Transverse colon (tissue), 4 donors: ENCODE measurements at regions not wholly inside any gene's neighbourhood (a gene's known extent, or its start where the extent isn't known, plus 50 kb on each side); places are given as distances from the start of the nearest gene placed in this dataset.

Source experiments
- DNase-seq: peaks from one replicate; pipeline ENCODE4 v3.0.0-alpha.2; 2019
- H3K27ac ChIP-seq, 4 donors: fragments of 200-600 bp; sonication (generic); 2 replicates each; pipeline ENCODE4 v1.5.1; 2016 to 2018; ENCODE audit warnings: inconsistent platforms in 4 of 4
- H3K27me3 ChIP-seq: fragments of 200-600 bp; sonication (generic); 2 replicates; pipeline ENCODE4 v1.5.1; 2017; ENCODE audit warnings: inconsistent platforms
- H3K36me3 ChIP-seq, 4 donors: fragments of 200-600 bp; sonication (generic); 2 replicates each; pipeline ENCODE4 v1.5.1; 2017 to 2019; ENCODE audit warnings: inconsistent platforms in 4 of 4
- H3K4me1 ChIP-seq, 4 donors: fragments of 200-600 bp; sonication (generic); 2 replicates each; pipeline ENCODE4 v1.5.1; 2017 to 2020; ENCODE audit warnings: inconsistent platforms in 4 of 4
- H3K4me3 ChIP-seq, 4 donors: fragments of 200-600 bp; sonication (generic); 1 replicate in 1 of 4; 2 replicates in 3 of 4; pipeline versions ENCODE4 v1.5.1 to v1.6.1; 2017 to 2019; ENCODE audit warnings: inconsistent platforms in 4 of 4
- H3K9me3 ChIP-seq, 2 donors: fragments of 200-600 bp; sonication (generic); 2 replicates each; pipeline ENCODE4 v1.5.1; 2017 to 2019; ENCODE audit warnings: inconsistent platforms in 2 of 2
- EP300 ChIP-seq: sonication (generic); formaldehyde crosslinking; IDR thresholded peaks from one replicate; pipeline ENCODE4 v1.6.1; 2017; ENCODE audit warnings: antibody characterized with exemption, low read depth
- POLR2A ChIP-seq: fragments of 450-650 bp; IDR thresholded peaks from one replicate; pipeline ENCODE4 v1.6.1; 2016; ENCODE audit warnings: antibody characterized with exemption, mild to moderate bottlenecking, moderate library complexity
- POLR2AphosphoS5 ChIP-seq, 3 donors: sonication (generic); formaldehyde crosslinking; IDR thresholded peaks; one replicate each; pipeline ENCODE4 v1.6.1; 2016; ENCODE audit warnings: antibody characterized with exemption in 3 of 3
- WGBS, 2 donors: methylation state at CpG; one replicate each; pipeline ENCODE4 v1.1.5; 2018; ENCODE audit warnings: low coverage in 1 of 2; 5-methylcytosine and 5-hydroxymethylcytosine counted together
- in situ Hi-C, 4 donors: fragments of 200-750 bp; cut with MboI; loops; one replicate each; pipeline versions ENCODE4 v1.15.0 to v1.15.1; 2017; ENCODE audit warnings: low sequenced_read_pairs in 3 of 4, low pct_ligation_motif_present in 1 of 4, low pct_unique_long_range_greater_than_20kb in 1 of 4
- intact Hi-C: fragments of 100-400 bp; cut with DNase I; formaldehyde crosslinking; loops from one replicate; pipeline ENCODE4 v1.15.1; 2023; ENCODE audit warnings: low total_unique reads
- TF ChIP-seq, protein P1 (sequence below), 5 experiments: fragments of 200-600 bp in 3 of 5; fragments of 450-650 bp in 2 of 5; sonication (generic) in 3 of 5; IDR thresholded peaks; 1 replicate in 2 of 5; 2 replicates in 3 of 5; pipeline ENCODE4 v1.5.1; 2016 to 2017; ENCODE audit warnings: antibody characterized with exemption in 5 of 5, inconsistent platforms in 3 of 5, mild to moderate bottlenecking in 2 of 5, moderate library complexity in 1 of 5

DNA sequence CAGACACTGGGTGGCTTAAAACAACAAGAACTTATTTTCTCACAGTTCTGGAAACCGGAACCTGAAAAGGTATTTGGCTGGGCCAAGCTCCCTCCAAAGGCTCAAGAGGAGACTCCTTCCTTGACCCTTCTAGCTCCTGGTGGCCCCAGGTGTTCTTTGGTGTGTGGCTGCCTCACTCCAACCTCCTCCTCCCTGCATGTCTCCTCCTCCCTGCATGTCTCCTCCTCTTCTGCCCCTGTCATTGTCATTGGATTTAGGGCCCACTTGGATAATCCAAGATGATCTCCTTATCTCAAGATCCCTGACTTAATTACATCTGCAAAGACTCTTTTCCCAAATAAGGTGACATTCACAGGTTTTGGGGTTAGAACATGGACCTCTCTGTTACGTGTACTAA lies 69.8 kb upstream of the MFGE8 start:
- Histone ChIP-seq H3K4me1 (no peaks in the 10 kb centered on the region), H3K27ac (no peak overlapping the region), H3K27me3 (no peaks in the 10 kb centered on the region), H3K9me3 (no peaks in the 10 kb centered on the region), H3K4me3 (no peak overlapping the region), H3K36me3 (no peaks in the 10 kb centered on the region)
- 94% methylated on average over 2 of the region's 2 CpGs; no CpG with 5 or more reads in 1 of the 2 donors for WGBS, 2 donors
- DNase-seq = no peak
- intact Hi-C loops (no loop called here), in situ Hi-C loops (no loop called here)
- TF ChIP-seq, protein P1, sequence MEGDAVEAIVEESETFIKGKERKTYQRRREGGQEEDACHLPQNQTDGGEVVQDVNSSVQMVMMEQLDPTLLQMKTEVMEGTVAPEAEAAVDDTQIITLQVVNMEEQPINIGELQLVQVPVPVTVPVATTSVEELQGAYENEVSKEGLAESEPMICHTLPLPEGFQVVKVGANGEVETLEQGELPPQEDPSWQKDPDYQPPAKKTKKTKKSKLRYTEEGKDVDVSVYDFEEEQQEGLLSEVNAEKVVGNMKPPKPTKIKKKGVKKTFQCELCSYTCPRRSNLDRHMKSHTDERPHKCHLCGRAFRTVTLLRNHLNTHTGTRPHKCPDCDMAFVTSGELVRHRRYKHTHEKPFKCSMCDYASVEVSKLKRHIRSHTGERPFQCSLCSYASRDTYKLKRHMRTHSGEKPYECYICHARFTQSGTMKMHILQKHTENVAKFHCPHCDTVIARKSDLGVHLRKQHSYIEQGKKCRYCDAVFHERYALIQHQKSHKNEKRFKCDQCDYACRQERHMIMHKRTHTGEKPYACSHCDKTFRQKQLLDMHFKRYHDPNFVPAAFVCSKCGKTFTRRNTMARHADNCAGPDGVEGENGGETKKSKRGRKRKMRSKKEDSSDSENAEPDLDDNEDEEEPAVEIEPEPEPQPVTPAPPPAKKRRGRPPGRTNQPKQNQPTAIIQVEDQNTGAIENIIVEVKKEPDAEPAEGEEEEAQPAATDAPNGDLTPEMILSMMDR (IDR thresholded peaks at IDR 0.05) = no peak
- TF ChIP-seq POLR2A = no peak
- no peak for TF ChIP-seq EP300
- TF ChIP-seq POLR2AphosphoS5 (IDR thresholded peaks at IDR 0.05) = no peak

DNA sequence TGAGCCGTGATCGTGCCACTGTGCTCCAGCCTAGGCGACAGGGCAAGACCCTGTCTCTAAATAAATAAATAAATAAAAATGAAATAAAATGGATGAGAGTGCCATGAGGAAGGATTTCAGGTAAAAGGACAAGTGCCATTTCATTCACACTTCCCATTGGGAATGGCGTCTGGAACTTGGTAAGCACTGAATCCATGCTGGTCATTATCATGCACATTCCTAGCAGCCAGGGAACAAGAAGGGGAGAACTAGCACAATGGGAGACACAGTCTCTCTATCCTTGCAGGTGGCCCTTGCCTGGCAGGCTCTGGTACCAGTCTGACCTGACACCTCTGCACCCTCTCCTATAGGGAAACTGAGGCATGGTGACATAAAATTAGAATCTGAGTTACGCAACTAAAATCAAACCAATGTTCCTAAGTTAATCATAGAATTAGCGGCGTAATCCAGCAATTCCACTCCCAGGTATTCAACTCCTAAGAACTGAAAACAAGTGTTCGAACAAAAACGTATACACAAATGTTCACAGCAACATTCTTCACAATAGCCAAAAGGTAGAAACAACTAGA lies 70.8 kb upstream of the MFGE8 start:
- Histone ChIP-seq H3K9me3 (no peaks in the 10 kb centered on the region), H3K4me1 (no peaks in the 10 kb centered on the region), H3K36me3 (no peaks in the 10 kb centered on the region), H3K27me3 (no peaks in the 10 kb centered on the region), H3K4me3 (no peak overlapping the region), H3K27ac (no peak overlapping the region)
- no peak for DNase-seq
- TF ChIP-seq POLR2AphosphoS5 (IDR thresholded peaks at IDR 0.05) = no peak
- no peak for TF ChIP-seq EP300
- TF ChIP-seq POLR2A = no peak
- TF ChIP-seq, protein P1 (IDR thresholded peaks at IDR 0.05) = no peak
- 95 to 97% methylated on average over 4 to 9 of the region's 9 CpGs for WGBS, 2 donors
- intact Hi-C loops (no loop called here), in situ Hi-C loops (no loop called here)

DNA sequence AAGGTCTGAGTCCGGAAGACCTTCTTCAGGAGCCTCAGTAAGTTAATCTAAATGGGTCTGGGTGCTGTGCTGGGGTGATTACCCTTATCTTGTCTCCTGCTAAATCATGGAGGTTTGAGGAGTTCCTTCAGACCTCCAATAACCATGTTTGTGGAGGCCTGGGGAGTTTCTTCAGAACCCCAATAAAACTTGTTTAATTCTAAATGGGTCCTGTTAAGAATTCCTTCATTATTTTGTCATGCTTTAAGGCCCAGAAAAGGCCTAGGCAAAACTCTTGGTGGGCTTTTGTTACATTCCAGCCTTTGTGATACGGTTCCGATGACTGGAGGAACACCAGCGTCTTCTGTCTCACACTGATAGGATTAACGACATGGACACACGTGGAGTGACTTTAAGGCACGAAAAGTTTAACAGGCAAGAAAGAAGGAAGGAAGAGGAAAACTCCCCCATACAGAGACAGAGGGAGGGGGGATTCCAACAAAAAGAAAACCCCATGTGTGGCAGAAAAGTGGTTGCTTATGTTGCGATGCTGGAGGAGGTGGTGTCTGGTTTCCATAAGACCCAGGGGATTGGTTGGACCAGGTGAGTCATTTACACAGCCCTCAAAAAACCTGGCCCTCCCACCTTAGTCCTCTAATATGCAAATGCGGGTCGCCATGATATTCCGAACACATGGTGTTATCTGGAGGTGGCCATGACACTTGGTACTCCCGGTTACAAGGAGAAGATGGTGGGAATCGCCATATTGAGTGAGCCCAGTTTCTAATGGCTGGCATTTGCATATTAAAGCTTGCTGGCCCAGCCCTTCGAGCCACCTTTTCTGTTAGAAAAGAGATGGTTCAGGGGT lies 72.6 kb upstream of the MFGE8 start:
- no peaks in the 10 kb centered on the region for H3K27me3 ChIP-seq
- intact Hi-C loops (no loop called here), in situ Hi-C loops (no loop called here)
- no peak for DNase-seq
- no peaks in the 10 kb centered on the region for H3K9me3 ChIP-seq
- WGBS, 2 donors = 83 to 86% methylated on average over 7 to 14 of the region's 14 CpGs
- no peaks in the 10 kb centered on the region for H3K36me3 ChIP-seq
- H3K27ac ChIP-seq = no peak overlapping the region
- TF ChIP-seq EP300 = no peak
- TF ChIP-seq, protein P1 (IDR thresholded peaks at IDR 0.05) = no peak
- no peaks in the 10 kb centered on the region for H3K4me1 ChIP-seq
- no peak overlapping the region for H3K4me3 ChIP-seq

DNA sequence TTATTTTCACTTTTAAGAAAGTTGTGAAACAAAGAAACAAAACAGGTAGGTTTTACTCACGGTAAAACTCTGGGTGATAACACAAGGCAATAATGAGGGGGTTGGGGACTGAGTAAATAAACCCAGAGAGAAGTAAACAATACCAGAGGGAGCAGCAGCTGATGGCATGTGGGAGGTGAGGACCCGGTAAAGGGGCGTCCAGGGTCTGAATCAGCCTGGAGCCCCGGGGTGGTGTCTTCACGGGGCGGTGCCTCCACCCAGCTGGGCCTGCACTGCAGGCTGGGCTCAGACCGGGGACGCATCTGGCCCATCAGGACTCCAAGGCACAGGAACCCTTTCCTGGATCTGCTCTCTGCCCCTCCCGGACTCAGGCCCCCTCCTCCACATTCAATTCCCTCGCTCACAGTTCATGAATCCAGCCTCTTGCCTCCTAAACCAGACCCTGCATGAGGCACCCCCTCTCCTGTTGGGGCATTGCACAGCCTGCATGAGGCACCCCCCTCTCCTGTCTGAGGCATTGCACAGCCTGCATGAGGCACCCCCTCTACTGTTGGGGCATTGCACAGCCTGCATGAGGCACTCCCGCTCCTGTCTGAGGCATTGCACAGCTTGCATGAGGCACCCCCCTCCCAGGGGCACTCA lies 73.9 kb upstream of the MFGE8 start:
- 20 to 49% methylated on average over 1 to 11 of the region's 11 CpGs for WGBS, 2 donors
- no peak for TF ChIP-seq EP300
- TF ChIP-seq POLR2A = no peak
- TF ChIP-seq POLR2AphosphoS5 (IDR thresholded peaks at IDR 0.05) = no peak
- TF ChIP-seq, protein P1 (IDR thresholded peaks at IDR 0.05) = no peak
- in situ Hi-C loops (no loop called here), intact Hi-C loops (no loop called here)
- no peak overlapping the region for H3K27ac ChIP-seq
- peaks cover 4% of the 10 kb centered on the region for H3K27me3 ChIP-seq
- no peak overlapping the region for H3K4me3 ChIP-seq
- H3K9me3 ChIP-seq = no peaks in the 10 kb centered on the region
- no peaks in the 10 kb centered on the region for H3K36me3 ChIP-seq
- no peak for DNase-seq
- H3K4me1 ChIP-seq = no peaks in the 10 kb centered on the region
